Activated T-cell treated with anti-CD3 and anti-CD28 coated beads, Interleukin-2, amount 50 U/mL, for 4 hours (primary cell): ENCODE measurements at regions not wholly inside any gene's neighbourhood (a gene's known extent, or its start where the extent isn't known, plus 50 kb on each side); places are given as distances from the start of the nearest gene placed in this dataset.
"Not testable (repeated sequence)": the region's sequence is repeated elsewhere in the genome, so short reads cannot be mapped to it uniquely, and the experiment has no call there.

Experiments used
- ATAC-seq, 2 donors: fragments of 200-7000 bp; cut with Tn5 transposase; one replicate each; pipeline ENCODE4 v1.10.0; 2021
- DNase-seq: peaks from one replicate; pipeline ENCODE4 v3.0.0-alpha.2; 2020
- H3K27me3 Mint-ChIP-seq: one replicate; pipeline ENCODE4 v1.8.0; 2021; ENCODE audit warnings: low read depth, mixed read lengths
- H3K36me3 Mint-ChIP-seq: one replicate; pipeline ENCODE4 v1.8.0; 2022; ENCODE audit warnings: mixed read lengths; ENCODE audit not compliant: insufficient read depth
- H3K4me1 Mint-ChIP-seq: one replicate; pipeline ENCODE4 v1.8.0; 2021; ENCODE audit warnings: low read depth, mixed read lengths
- H3K4me3 Mint-ChIP-seq: one replicate; pipeline ENCODE4 v1.8.0; 2021; ENCODE audit warnings: mild to moderate bottlenecking, moderate library complexity, mixed read lengths
- H3K9me3 Mint-ChIP-seq: one replicate; pipeline ENCODE4 v1.8.0; 2021; ENCODE audit warnings: mixed read lengths

GRCh38 chr5:82974346-82974745, 102.8 kb downstream of the TMEM167A start:
- H3K4me3 Mint-ChIP-seq, H3K36me3 Mint-ChIP-seq, ATAC-seq: not testable (repeated sequence)

GRCh38 chr5:82971901-82972300, 105.3 kb downstream of the TMEM167A start:
- Mint-ChIP-seq H3K4me1 (peaks cover 7% of the 10 kb centered on the region), H3K36me3 (no peaks in the 10 kb centered on the region)
- no peak for ATAC-seq

More at GRCh38 chr5:82974346-82974745, 102.8 kb downstream of the TMEM167A start:
- not testable (repeated sequence) for H3K27me3 Mint-ChIP-seq, DNase-seq, H3K4me1 Mint-ChIP-seq
- peaks cover 30% of the 10 kb centered on the region for H3K9me3 Mint-ChIP-seq

GRCh38 chr5:82971034-82971806, 106.0 kb downstream of the TMEM167A start:
- not testable (repeated sequence) for H3K36me3 Mint-ChIP-seq, H3K4me1 Mint-ChIP-seq, H3K4me3 Mint-ChIP-seq, H3K27me3 Mint-ChIP-seq, ATAC-seq, DNase-seq
- H3K9me3 Mint-ChIP-seq, result peaks cover 21% of the 10 kb centered on the region

More at GRCh38 chr5:82971901-82972300, 105.3 kb downstream of the TMEM167A start:
- no peak for DNase-seq
- peaks cover 27% of the 10 kb centered on the region for H3K9me3 Mint-ChIP-seq
- no peaks in the 10 kb centered on the region for H3K27me3 Mint-ChIP-seq
- no peak overlapping the region for H3K4me3 Mint-ChIP-seq

GRCh38 chr5:82969221-82969976, 107.8 kb downstream of the TMEM167A start:
- not testable (repeated sequence) for H3K27me3 Mint-ChIP-seq, H3K4me3 Mint-ChIP-seq, H3K4me1 Mint-ChIP-seq, H3K36me3 Mint-ChIP-seq, DNase-seq, H3K9me3 Mint-ChIP-seq
- ATAC-seq, result peak; percentile 58 to 72

- no peak for DNase-seq
- H3K4me3 Mint-ChIP-seq, result no peak overlapping the region
- H3K4me1 Mint-ChIP-seq, result peaks cover 7% of the 10 kb centered on the region
- no peaks in the 10 kb centered on the region for H3K27me3 Mint-ChIP-seq
- H3K9me3 Mint-ChIP-seq, result no peaks in the 10 kb centered on the region
- no peaks in the 10 kb centered on the region for H3K36me3 Mint-ChIP-seq
- ATAC-seq, result no peak
Measured at GRCh38 chr5:82967072-82967471, 110.1 kb downstream of the TMEM167A start.

- Mint-ChIP-seq H3K27me3 (peaks cover 1% of the 10 kb centered on the region), H3K4me3 (no peak overlapping the region), H3K36me3 (no peaks in the 10 kb centered on the region)
Measured at GRCh38 chr5:82959466-82959865, 117.7 kb downstream of the TMEM167A start.

GRCh38 chr5:82956600-82956999, 120.6 kb downstream of the TMEM167A start:
- DNase-seq, result no peak
- no peak overlapping the region for H3K4me3 Mint-ChIP-seq
- H3K9me3 Mint-ChIP-seq, result peaks cover 19% of the 10 kb centered on the region

More at GRCh38 chr5:82959466-82959865, 117.7 kb downstream of the TMEM167A start:
- DNase-seq, result no peak
- Mint-ChIP-seq H3K9me3 (peaks cover 19% of the 10 kb centered on the region), H3K4me1 (no peaks in the 10 kb centered on the region)
- no peak for ATAC-seq

GRCh38 chr5:82952326-82952725, 124.9 kb downstream of the TMEM167A start:
- no peaks in the 10 kb centered on the region for H3K27me3 Mint-ChIP-seq
- peaks cover 17% of the 10 kb centered on the region for H3K9me3 Mint-ChIP-seq
- no peaks in the 10 kb centered on the region for H3K4me1 Mint-ChIP-seq
- DNase-seq (no peak), ATAC-seq (no peak)
- H3K4me3 Mint-ChIP-seq, result no peak overlapping the region
- no peaks in the 10 kb centered on the region for H3K36me3 Mint-ChIP-seq

More at GRCh38 chr5:82956600-82956999, 120.6 kb downstream of the TMEM167A start:
- Mint-ChIP-seq H3K4me1 (no peaks in the 10 kb centered on the region), H3K27me3 (peaks cover 1% of the 10 kb centered on the region), H3K36me3 (no peaks in the 10 kb centered on the region)
- ATAC-seq, result no peak

GRCh38 chr5:82944267-82944666, 132.9 kb downstream of the TMEM167A start:
- not testable (repeated sequence) for H3K36me3 Mint-ChIP-seq, DNase-seq, H3K4me1 Mint-ChIP-seq, ATAC-seq, H3K4me3 Mint-ChIP-seq, H3K27me3 Mint-ChIP-seq, H3K9me3 Mint-ChIP-seq

GRCh38 chr5:82942083-82942881, 134.9 kb downstream of the TMEM167A start:
- DNase-seq (no peak), ATAC-seq (no peak)
- H3K9me3 Mint-ChIP-seq, result no peaks in the 10 kb centered on the region
- no peak overlapping the region for H3K4me3 Mint-ChIP-seq
- H3K36me3 Mint-ChIP-seq, result no peaks in the 10 kb centered on the region
- no peaks in the 10 kb centered on the region for H3K27me3 Mint-ChIP-seq
- no peaks in the 10 kb centered on the region for H3K4me1 Mint-ChIP-seq

- no peaks in the 10 kb centered on the region for H3K9me3 Mint-ChIP-seq
- no peak overlapping the region for H3K4me3 Mint-ChIP-seq
- no peaks in the 10 kb centered on the region for H3K27me3 Mint-ChIP-seq
- ATAC-seq (no peak), DNase-seq (no peak)
- no peaks in the 10 kb centered on the region for H3K36me3 Mint-ChIP-seq
- no peaks in the 10 kb centered on the region for H3K4me1 Mint-ChIP-seq
Measured at GRCh38 chr5:82938901-82939725, 138.1 kb downstream of the TMEM167A start.

GRCh38 chr5:82932473-82933220, 144.5 kb downstream of the TMEM167A start:
- not testable (repeated sequence) for DNase-seq, H3K4me3 Mint-ChIP-seq, H3K9me3 Mint-ChIP-seq, H3K27me3 Mint-ChIP-seq, H3K36me3 Mint-ChIP-seq, H3K4me1 Mint-ChIP-seq, ATAC-seq

- Mint-ChIP-seq H3K27me3 (peaks cover 5% of the 10 kb centered on the region), H3K9me3 (no peaks in the 10 kb centered on the region), H3K36me3 (no peaks in the 10 kb centered on the region), H3K4me3 (no peak overlapping the region), H3K4me1 (no peaks in the 10 kb centered on the region)
- ATAC-seq (no peak), DNase-seq (no peak)
Measured at GRCh38 chr5:82931110-82931509, 146.1 kb downstream of the TMEM167A start.
